ENCODE measurements at regions not wholly inside any gene's neighbourhood (a gene's known extent, or its start where the extent isn't known, plus 50 kb on each side); places are given as distances from the start of the nearest gene placed in this dataset.
"Not testable (repeated sequence)": the region's sequence is repeated elsewhere in the genome, so short reads cannot be mapped to it uniquely, and the experiment has no call there.

DNA sequence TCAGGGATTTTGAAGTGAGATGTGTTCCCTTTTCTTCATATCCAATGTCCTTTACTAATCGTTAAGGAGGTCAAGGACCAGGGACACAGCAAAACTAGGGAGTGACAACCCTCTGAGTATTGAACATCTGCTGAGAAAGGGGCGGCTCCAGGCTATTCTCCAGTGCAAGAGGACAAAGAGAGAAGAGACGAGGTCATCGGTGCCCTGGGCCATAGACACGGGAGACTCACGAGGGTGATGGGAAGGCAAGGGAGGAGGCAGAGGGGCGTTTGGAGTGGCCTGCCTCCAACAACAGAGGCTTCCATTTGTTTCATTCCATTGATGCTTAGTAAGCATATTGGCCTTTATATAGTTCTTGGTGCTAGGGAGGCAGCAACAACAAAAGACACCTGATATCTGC lies 268.4 kb downstream of the CXCL12 start:
- TF ChIP-seq CSDC2 (CRISPR knock-in tag; IDR thresholded peaks at IDR 0.05) (no peak), RARB (CRISPR knock-in tag; IDR thresholded peaks at IDR 0.05) (no peak), TCF4 (CRISPR knock-in tag; IDR thresholded peaks at IDR 0.05; ENCODE audit: borderline replicate concordance) (no peak), ZNF8 (CRISPR knock-in tag; IDR thresholded peaks at IDR 0.05) (no peak), BACH2 (CRISPR knock-in tag; IDR thresholded peaks at IDR 0.05; ENCODE audit: borderline replicate concordance) (no peak)
- TF ChIP-seq, protein P1, sequence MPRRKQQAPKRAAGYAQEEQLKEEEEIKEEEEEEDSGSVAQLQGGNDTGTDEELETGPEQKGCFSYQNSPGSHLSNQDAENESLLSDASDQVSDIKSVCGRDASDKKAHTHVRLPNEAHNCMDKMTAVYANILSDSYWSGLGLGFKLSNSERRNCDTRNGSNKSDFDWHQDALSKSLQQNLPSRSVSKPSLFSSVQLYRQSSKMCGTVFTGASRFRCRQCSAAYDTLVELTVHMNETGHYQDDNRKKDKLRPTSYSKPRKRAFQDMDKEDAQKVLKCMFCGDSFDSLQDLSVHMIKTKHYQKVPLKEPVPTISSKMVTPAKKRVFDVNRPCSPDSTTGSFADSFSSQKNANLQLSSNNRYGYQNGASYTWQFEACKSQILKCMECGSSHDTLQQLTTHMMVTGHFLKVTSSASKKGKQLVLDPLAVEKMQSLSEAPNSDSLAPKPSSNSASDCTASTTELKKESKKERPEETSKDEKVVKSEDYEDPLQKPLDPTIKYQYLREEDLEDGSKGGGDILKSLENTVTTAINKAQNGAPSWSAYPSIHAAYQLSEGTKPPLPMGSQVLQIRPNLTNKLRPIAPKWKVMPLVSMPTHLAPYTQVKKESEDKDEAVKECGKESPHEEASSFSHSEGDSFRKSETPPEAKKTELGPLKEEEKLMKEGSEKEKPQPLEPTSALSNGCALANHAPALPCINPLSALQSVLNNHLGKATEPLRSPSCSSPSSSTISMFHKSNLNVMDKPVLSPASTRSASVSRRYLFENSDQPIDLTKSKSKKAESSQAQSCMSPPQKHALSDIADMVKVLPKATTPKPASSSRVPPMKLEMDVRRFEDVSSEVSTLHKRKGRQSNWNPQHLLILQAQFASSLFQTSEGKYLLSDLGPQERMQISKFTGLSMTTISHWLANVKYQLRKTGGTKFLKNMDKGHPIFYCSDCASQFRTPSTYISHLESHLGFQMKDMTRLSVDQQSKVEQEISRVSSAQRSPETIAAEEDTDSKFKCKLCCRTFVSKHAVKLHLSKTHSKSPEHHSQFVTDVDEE (CRISPR knock-in tag; IDR thresholded peaks at IDR 0.05) = no peak
- ATAC-seq = no peak

DNA sequence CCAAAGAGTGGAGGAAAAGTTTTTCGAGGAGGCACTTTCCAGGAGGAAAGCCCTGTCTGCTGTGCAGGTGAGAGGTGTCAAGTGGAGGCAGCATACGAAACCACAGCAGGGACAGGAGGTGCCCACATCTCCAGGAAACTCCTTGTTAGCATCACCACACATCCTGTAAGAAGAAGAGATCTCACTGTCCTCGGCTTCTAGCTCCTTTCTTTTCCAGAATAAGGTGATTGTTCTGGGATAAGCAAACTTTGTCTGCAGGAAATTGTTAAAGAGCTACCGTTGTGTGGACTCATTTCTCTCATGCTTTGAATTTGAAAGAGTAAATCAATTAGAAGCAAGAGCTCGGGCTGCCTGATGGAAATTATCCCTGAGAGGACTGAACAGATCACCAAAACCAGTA lies 269.4 kb downstream of the CXCL12 start:
- TF ChIP-seq, protein P2, sequence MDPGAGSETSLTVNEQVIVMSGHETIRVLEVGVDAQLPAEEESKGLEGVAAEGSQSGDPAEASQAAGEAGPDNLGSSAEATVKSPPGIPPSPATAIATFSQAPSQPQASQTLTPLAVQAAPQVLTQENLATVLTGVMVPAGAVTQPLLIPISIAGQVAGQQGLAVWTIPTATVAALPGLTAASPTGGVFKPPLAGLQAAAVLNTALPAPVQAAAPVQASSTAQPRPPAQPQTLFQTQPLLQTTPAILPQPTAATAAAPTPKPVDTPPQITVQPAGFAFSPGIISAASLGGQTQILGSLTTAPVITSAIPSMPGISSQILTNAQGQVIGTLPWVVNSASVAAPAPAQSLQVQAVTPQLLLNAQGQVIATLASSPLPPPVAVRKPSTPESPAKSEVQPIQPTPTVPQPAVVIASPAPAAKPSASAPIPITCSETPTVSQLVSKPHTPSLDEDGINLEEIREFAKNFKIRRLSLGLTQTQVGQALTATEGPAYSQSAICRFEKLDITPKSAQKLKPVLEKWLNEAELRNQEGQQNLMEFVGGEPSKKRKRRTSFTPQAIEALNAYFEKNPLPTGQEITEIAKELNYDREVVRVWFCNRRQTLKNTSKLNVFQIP (CRISPR knock-in tag; IDR thresholded peaks at IDR 0.05; ENCODE audit: borderline replicate concordance, low read depth) = no peak
- TF ChIP-seq ZNF8 (CRISPR knock-in tag; IDR thresholded peaks at IDR 0.05) (no peak), ARNTL (CRISPR knock-in tag; IDR thresholded peaks at IDR 0.05; ENCODE audit: borderline replicate concordance, low read depth) (no peak), CSDC2 (CRISPR knock-in tag; IDR thresholded peaks at IDR 0.05) (no peak), GLIS3 (CRISPR knock-in tag; IDR thresholded peaks at IDR 0.05) (no peak), PPARA (CRISPR knock-in tag; IDR thresholded peaks at IDR 0.05; ENCODE audit: borderline replicate concordance) (no peak), TCF4 (CRISPR knock-in tag; IDR thresholded peaks at IDR 0.05; ENCODE audit: borderline replicate concordance) (no peak), TOX (CRISPR knock-in tag; IDR thresholded peaks at IDR 0.05; ENCODE audit: borderline replicate concordance) (no peak), RARB (CRISPR knock-in tag; IDR thresholded peaks at IDR 0.05) (no peak), ESRRG (CRISPR knock-in tag; IDR thresholded peaks at IDR 0.05) (no peak), ZNF565 (CRISPR knock-in tag; conservative IDR thresholded peaks at IDR 0.05; ENCODE audit: low read depth) (no peak)
- ATAC-seq = no peak

DNA sequence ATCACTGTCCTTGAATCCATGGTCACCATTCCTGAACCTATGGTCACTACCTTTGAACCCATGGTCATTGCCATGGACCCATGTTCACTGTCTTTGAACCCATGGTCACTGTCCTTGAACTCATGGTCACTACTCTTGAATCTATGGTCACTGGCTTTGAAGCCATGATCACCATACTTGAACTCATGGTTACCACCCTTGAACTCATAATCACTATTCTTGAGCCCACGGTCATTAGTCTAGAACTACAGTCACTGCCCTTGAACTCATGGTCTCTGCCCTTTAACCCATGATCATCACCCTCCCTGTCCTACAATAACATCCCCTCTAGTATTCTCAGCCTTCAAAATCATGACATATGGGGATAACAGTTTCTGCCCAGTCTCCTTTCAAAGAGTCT lies 270.5 kb downstream of the CXCL12 start:
- no peak for ATAC-seq
- TF ChIP-seq ZNF8 (CRISPR knock-in tag; IDR thresholded peaks at IDR 0.05) (no peak), BACH2 (CRISPR knock-in tag; IDR thresholded peaks at IDR 0.05; ENCODE audit: borderline replicate concordance) (no peak), RARB (CRISPR knock-in tag; IDR thresholded peaks at IDR 0.05) (no peak), ISL1 (CRISPR knock-in tag; IDR thresholded peaks at IDR 0.05) (no peak), TCF4 (CRISPR knock-in tag; IDR thresholded peaks at IDR 0.05; ENCODE audit: borderline replicate concordance) (no peak), PPARA (CRISPR knock-in tag; IDR thresholded peaks at IDR 0.05; ENCODE audit: borderline replicate concordance) (no peak), ARNTL (CRISPR knock-in tag; IDR thresholded peaks at IDR 0.05; ENCODE audit: borderline replicate concordance, low read depth) (no peak)
- TF ChIP-seq, protein P3, sequence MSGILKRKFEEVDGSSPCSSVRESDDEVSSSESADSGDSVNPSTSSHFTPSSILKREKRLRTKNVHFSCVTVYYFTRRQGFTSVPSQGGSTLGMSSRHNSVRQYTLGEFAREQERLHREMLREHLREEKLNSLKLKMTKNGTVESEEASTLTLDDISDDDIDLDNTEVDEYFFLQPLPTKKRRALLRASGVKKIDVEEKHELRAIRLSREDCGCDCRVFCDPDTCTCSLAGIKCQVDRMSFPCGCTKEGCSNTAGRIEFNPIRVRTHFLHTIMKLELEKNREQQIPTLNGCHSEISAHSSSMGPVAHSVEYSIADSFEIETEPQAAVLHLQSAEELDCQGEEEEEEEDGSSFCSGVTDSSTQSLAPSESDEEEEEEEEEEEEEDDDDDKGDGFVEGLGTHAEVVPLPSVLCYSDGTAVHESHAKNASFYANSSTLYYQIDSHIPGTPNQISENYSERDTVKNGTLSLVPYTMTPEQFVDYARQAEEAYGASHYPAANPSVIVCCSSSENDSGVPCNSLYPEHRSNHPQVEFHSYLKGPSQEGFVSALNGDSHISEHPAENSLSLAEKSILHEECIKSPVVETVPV (CRISPR knock-in tag; IDR thresholded peaks at IDR 0.05) = no peak

DNA sequence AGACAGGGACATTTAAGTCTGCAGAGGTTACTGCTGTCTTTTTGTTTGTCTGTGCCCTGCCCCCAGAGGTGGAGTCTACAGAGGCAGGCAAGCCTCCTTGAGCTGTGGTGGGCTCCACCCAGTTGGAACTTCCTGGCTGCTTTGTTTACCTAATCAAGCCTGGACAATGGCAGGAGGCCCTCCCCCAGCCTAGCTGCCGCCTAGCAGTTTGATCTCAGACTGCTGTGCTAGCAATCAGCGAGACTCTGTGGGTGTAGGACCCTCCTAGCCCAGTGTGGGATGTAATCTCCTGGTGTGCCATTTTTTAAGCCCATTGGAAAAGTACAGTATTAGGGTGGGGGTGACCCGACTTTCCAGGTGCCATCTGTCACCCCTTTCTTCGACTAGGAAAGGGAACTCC lies 272.6 kb downstream of the CXCL12 start:
- not testable (repeated sequence) for ATAC-seq

DNA sequence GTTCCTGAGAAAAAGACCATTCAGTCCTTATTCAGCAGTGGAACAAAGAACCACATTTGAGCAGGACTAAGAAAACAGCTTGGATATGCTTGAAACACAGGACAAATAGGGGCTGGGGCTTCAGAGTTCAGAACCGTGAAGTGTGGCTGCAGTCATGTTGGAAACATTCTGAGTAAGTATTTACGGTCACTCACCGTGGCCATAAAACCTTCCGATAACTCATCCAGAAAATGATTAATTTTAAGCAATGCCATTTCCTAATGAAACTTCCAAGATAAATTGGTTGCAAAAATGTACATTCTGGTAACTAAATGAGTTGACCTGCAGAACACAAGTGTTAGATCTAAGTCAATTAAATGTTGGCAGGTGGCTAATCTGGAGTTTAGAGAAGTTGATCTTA lies 279.2 kb downstream of the CXCL12 start:
- ATAC-seq = no peak
- TF ChIP-seq RARB (CRISPR knock-in tag; IDR thresholded peaks at IDR 0.05) = no peak
- no peak for TF ChIP-seq ZNF70 (CRISPR knock-in tag; IDR thresholded peaks at IDR 0.05)
- TF ChIP-seq, protein P2 (CRISPR knock-in tag; IDR thresholded peaks at IDR 0.05; ENCODE audit: borderline replicate concordance, low read depth) = no peak
- no peak for TF ChIP-seq BACH2 (CRISPR knock-in tag; IDR thresholded peaks at IDR 0.05; ENCODE audit: borderline replicate concordance)
- no peak for TF ChIP-seq OSR1 (CRISPR knock-in tag; IDR thresholded peaks at IDR 0.05)
- TF ChIP-seq PPARA (CRISPR knock-in tag; IDR thresholded peaks at IDR 0.05; ENCODE audit: borderline replicate concordance) = no peak
- TF ChIP-seq TOX (CRISPR knock-in tag; IDR thresholded peaks at IDR 0.05; ENCODE audit: borderline replicate concordance) = no peak
- TF ChIP-seq ARNTL (CRISPR knock-in tag; IDR thresholded peaks at IDR 0.05; ENCODE audit: borderline replicate concordance, low read depth) = no peak
- TF ChIP-seq, protein P3 (CRISPR knock-in tag; IDR thresholded peaks at IDR 0.05) = no peak
- no peak for TF ChIP-seq ISL1 (CRISPR knock-in tag; IDR thresholded peaks at IDR 0.05)
- TF ChIP-seq, protein P4, sequence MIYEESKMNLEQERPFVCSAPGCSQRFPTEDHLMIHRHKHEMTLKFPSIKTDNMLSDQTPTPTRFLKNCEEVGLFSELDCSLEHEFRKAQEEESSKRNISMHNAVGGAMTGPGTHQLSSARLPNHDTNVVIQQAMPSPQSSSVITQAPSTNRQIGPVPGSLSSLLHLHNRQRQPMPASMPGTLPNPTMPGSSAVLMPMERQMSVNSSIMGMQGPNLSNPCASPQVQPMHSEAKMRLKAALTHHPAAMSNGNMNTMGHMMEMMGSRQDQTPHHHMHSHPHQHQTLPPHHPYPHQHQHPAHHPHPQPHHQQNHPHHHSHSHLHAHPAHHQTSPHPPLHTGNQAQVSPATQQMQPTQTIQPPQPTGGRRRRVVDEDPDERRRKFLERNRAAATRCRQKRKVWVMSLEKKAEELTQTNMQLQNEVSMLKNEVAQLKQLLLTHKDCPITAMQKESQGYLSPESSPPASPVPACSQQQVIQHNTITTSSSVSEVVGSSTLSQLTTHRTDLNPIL (CRISPR knock-in tag; IDR thresholded peaks at IDR 0.05; ENCODE audit: low read depth) = no peak
- TF ChIP-seq ZC3H10 (CRISPR knock-in tag; IDR thresholded peaks at IDR 0.05) = no peak
- no peak for TF ChIP-seq ESRRG (CRISPR knock-in tag; IDR thresholded peaks at IDR 0.05)
- TF ChIP-seq ZFP3 (CRISPR knock-in tag; IDR thresholded peaks at IDR 0.05) = no peak
- TF ChIP-seq ZFP30 (CRISPR knock-in tag; IDR thresholded peaks at IDR 0.05) = no peak
- TF ChIP-seq GLIS3 (CRISPR knock-in tag; IDR thresholded peaks at IDR 0.05) = no peak

Data from SK-N-SH treated with all-trans-retinoic acid at 6 μM for 48 hours (cell line).